ENCODE measurements at regions not wholly inside any gene's neighbourhood (a gene's known extent, or its start where the extent isn't known, plus 50 kb on each side); places are given as distances from the start of the nearest gene placed in this dataset.
"Not testable (repeated sequence)": the region's sequence is repeated elsewhere in the genome, so short reads cannot be mapped to it uniquely, and the experiment has no call there.

- DNase-seq (ENCODE audit: low read depth): peak; percentile 52
- no peak overlapping the region for H3K4me3 ChIP-seq (ENCODE audit: low read length)
- TF ChIP-seq CTCF (conservative IDR thresholded peaks at IDR 0.05; ENCODE audit: low read length): no peak
Measured at GRCh38 chr17:51355441-51356410, 95.4 kb downstream of the UTP18 start.

DNA sequence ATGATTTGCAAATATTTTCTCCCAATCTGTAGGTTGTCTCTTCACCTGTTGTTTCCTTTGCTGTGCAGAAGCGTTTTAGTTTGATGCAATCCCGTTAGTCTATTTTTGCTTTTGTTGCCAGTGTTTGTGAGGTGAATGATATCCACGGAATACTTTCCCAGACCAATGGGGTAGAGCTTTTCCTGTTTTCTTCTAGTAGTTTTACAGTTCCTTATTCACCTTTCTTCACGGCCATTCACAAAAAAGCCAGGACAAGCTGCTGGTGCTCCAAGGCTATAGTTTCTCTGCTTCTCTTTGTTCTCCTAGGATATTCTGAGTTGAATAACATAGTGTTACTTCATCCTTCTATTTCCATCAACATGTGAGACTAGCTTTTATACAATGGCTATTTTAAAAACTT lies 98.7 kb downstream of the UTP18 start:
- no peak for TF ChIP-seq CTCF (conservative IDR thresholded peaks at IDR 0.05; ENCODE audit: low read length)
- no peak overlapping the region for H3K4me3 ChIP-seq (ENCODE audit: low read length)
- DNase-seq (ENCODE audit: low read depth): no peak

DNA sequence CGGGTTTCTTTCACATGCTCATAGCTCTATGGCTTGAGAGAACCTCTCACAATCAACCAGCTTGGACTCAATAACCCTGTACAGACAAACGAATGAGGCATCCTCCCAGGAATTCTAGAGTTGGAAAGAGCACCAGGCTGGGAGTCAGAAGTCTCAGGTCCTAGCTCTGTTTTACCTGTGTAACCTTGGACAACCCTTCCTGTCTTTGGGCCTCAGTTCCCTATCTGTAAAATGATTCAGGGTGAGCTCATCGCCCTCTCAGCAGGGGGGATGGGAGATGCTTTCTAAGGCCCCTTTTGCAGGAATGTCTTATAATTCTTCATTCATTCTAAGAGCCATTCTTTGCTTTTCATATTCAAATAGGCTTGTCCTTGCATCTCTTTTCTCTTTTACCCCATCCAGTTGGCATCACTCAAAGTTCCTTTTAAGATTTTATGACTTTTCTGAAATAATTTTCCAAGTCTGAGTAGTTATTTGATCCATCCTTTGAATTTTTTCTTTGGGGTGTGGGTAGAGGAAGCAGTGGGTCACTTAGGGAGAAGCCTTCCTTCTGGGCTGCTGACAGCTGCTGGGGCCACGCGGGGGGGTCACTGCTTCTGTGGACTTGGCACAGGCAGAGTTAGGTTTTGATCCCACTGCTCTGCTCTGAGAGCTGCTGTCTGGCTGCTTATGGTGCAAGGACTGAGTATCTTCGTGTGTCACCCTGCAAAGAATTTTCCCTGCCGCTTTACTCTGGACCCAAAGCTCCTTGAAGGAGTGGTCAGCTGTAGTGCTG lies 102.7 kb downstream of the UTP18 start:
- no peak for TF ChIP-seq CTCF (conservative IDR thresholded peaks at IDR 0.05; ENCODE audit: low read length)
- DNase-seq (ENCODE audit: low read depth): no peak
- H3K4me3 ChIP-seq (ENCODE audit: low read length): no peak overlapping the region

DNA sequence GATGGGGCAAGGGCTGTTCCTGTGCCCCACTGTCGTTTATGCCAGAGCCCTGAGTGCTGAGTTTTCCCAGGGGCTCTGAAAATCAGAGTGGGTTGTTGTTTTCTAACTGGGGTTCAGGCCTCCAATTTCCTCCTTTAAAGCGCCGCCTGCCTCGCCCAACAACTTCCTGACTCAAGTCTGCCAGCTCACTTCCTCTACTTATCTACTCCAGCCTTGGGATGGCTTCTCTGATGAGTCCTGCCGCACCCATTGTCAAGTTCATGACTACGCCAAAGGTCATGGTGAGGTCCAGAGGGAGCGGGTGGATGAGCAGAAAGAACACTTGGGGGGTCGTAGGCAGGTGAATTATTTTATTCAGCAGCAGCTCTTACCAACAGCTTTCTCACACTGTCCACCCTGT lies 104.7 kb downstream of the UTP18 start:
- DNase-seq (ENCODE audit: low read depth): no peak
- H3K4me3 ChIP-seq (ENCODE audit: low read length): no peak overlapping the region
- no peak for TF ChIP-seq CTCF (conservative IDR thresholded peaks at IDR 0.05; ENCODE audit: low read length)

DNA sequence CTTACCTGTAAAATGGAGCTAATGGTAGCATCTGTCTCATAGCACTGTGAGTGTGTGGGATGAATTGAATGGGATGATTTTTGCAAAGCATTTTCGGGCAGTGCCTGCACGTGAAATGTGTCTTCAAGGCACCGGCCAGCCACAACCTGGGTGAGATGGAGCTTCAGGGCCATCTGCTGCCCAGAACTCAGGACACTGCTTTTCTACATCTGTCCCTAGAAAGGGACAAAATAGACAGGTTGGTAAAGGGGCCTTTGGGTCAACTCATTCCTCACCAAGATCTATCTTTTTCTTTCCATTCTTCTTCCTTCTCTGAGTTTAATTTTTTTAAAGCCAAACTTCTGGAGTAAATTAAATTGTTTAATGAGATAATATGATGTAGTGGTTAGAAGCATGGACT lies 106.5 kb downstream of the UTP18 start:
- H3K4me3 ChIP-seq (ENCODE audit: low read length): no peak overlapping the region
- TF ChIP-seq CTCF (conservative IDR thresholded peaks at IDR 0.05; ENCODE audit: low read length): no peak
- no peak for DNase-seq (ENCODE audit: low read depth)

GRCh38 chr17:51367836-51368235 lies 107.5 kb downstream of the UTP18 start:
- not testable (repeated sequence) for DNase-seq (ENCODE audit: low read depth)

DNA sequence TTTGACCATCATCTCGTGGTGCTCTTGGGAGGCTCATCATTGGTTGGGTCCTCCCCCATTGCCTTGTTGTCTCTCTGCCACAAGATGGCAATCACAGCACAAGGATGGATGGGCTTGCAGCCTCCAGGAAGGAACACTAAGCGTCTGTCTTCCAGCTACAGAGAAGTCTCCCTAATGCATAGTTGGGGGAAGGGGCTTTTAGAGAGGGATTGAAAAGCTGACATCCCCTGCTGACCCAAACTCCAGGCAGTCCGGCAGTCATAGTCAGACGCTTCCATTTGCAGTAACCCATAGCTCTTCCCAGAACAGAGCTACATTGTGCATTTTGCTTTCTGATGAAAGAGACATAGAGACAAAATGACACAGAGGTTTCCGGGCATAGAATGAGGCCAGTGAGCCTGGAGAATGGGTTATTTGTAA lies 111.4 kb downstream of the UTP18 start:
- DNase-seq (ENCODE audit: low read depth): peak; percentile 36
- no peak overlapping the region for H3K4me3 ChIP-seq (ENCODE audit: low read length)
- peak; percentile 59 for TF ChIP-seq CTCF (conservative IDR thresholded peaks at IDR 0.05; ENCODE audit: low read length)

More at GRCh38 chr17:51367836-51368235, 107.5 kb downstream of the UTP18 start:
- not testable (repeated sequence) for H3K4me3 ChIP-seq (ENCODE audit: low read length)
